ENCODE measurements at regions not wholly inside any gene's neighbourhood (a gene's known extent, or its start where the extent isn't known, plus 50 kb on each side); places are given as distances from the start of the nearest gene placed in this dataset.
"Not testable (repeated sequence)": the region's sequence is repeated elsewhere in the genome, so short reads cannot be mapped to it uniquely, and the experiment has no call there.

GRCh38 chr5:128813317-128814070 is 151.8 kb upstream of the SLC27A6 start:
- TF ChIP-seq POLR2A (IDR thresholded peaks at IDR 0.05; ENCODE audit: low read depth, low read length) (no peak), TAF1 (IDR thresholded peaks at IDR 0.05; ENCODE audit: borderline replicate concordance, low read depth, low read length) (no peak), POLR2AphosphoS5 (IDR thresholded peaks at IDR 0.05; ENCODE audit: low read depth, low read length) (no peak)
- FAIRE-seq (no peak), DNase-seq (ENCODE audit: insufficient read length) (no peak)

GRCh38 chr5:128815201-128815600 is 150.1 kb upstream of the SLC27A6 start:
- no peak for TF ChIP-seq POLR2AphosphoS5 (IDR thresholded peaks at IDR 0.05; ENCODE audit: low read depth, low read length)
- no peak for TF ChIP-seq TAF1 (IDR thresholded peaks at IDR 0.05; ENCODE audit: borderline replicate concordance, low read depth, low read length)
- TF ChIP-seq POLR2A (IDR thresholded peaks at IDR 0.05; ENCODE audit: low read depth, low read length): no peak
- no peak for FAIRE-seq
- DNase-seq (ENCODE audit: insufficient read length): no peak

GRCh38 chr5:128825826-128826225 is 139.5 kb upstream of the SLC27A6 start:
- no peak for TF ChIP-seq TAF1 (IDR thresholded peaks at IDR 0.05; ENCODE audit: borderline replicate concordance, low read depth, low read length)
- TF ChIP-seq POLR2A (IDR thresholded peaks at IDR 0.05; ENCODE audit: low read depth, low read length): no peak
- TF ChIP-seq POLR2AphosphoS5 (IDR thresholded peaks at IDR 0.05; ENCODE audit: low read depth, low read length): no peak
- DNase-seq (ENCODE audit: insufficient read length): no peak
- no peak for FAIRE-seq

GRCh38 chr5:128826275-128826674 is 139.0 kb upstream of the SLC27A6 start:
- DNase-seq (ENCODE audit: insufficient read length) (no peak), FAIRE-seq (no peak)
- TF ChIP-seq POLR2AphosphoS5 (IDR thresholded peaks at IDR 0.05; ENCODE audit: low read depth, low read length): no peak
- no peak for TF ChIP-seq POLR2A (IDR thresholded peaks at IDR 0.05; ENCODE audit: low read depth, low read length)

- no peak for FAIRE-seq
- no peak for TF ChIP-seq POLR2A (IDR thresholded peaks at IDR 0.05; ENCODE audit: low read depth, low read length)
- no peak for DNase-seq (ENCODE audit: insufficient read length)
Observed at GRCh38 chr5:128836571-128836970, 128.7 kb upstream of the SLC27A6 start.

- FAIRE-seq: no peak
- TF ChIP-seq TAF1 (IDR thresholded peaks at IDR 0.05; ENCODE audit: borderline replicate concordance, low read depth, low read length) (no peak), POLR2A (IDR thresholded peaks at IDR 0.05; ENCODE audit: low read depth, low read length) (no peak), POLR2AphosphoS5 (IDR thresholded peaks at IDR 0.05; ENCODE audit: low read depth, low read length) (no peak)
Observed at GRCh38 chr5:128838623-128839022, 126.7 kb upstream of the SLC27A6 start.

GRCh38 chr5:128842241-128842640 is 123.0 kb upstream of the SLC27A6 start:
- TF ChIP-seq POLR2A (IDR thresholded peaks at IDR 0.05; ENCODE audit: low read depth, low read length) (no peak), POLR2AphosphoS5 (IDR thresholded peaks at IDR 0.05; ENCODE audit: low read depth, low read length) (no peak), TAF1 (IDR thresholded peaks at IDR 0.05; ENCODE audit: borderline replicate concordance, low read depth, low read length) (no peak)
- FAIRE-seq (no peak), DNase-seq (ENCODE audit: insufficient read length) (no peak)

More at GRCh38 chr5:128838623-128839022, 126.7 kb upstream of the SLC27A6 start:
- no peak for DNase-seq (ENCODE audit: insufficient read length)

- TF ChIP-seq POLR2AphosphoS5 (IDR thresholded peaks at IDR 0.05; ENCODE audit: low read depth, low read length) (no peak), TAF1 (IDR thresholded peaks at IDR 0.05; ENCODE audit: borderline replicate concordance, low read depth, low read length) (no peak), POLR2A (IDR thresholded peaks at IDR 0.05; ENCODE audit: low read depth, low read length) (no peak)
- DNase-seq (ENCODE audit: insufficient read length) (no peak), FAIRE-seq (no peak)
Observed at GRCh38 chr5:128844354-128844923, 120.8 kb upstream of the SLC27A6 start.

GRCh38 chr5:128850049-128850448 is 115.2 kb upstream of the SLC27A6 start:
- TF ChIP-seq POLR2AphosphoS5 (IDR thresholded peaks at IDR 0.05; ENCODE audit: low read depth, low read length) (no peak), TAF1 (IDR thresholded peaks at IDR 0.05; ENCODE audit: borderline replicate concordance, low read depth, low read length) (no peak), POLR2A (IDR thresholded peaks at IDR 0.05; ENCODE audit: low read depth, low read length) (no peak)
- no peak for FAIRE-seq

GRCh38 chr5:128854931-128855330 is 110.4 kb upstream of the SLC27A6 start:
- DNase-seq (ENCODE audit: insufficient read length): no peak
- FAIRE-seq: no peak
- no peak for TF ChIP-seq POLR2AphosphoS5 (IDR thresholded peaks at IDR 0.05; ENCODE audit: low read depth, low read length)
- TF ChIP-seq TAF1 (IDR thresholded peaks at IDR 0.05; ENCODE audit: borderline replicate concordance, low read depth, low read length): no peak
- TF ChIP-seq POLR2A (IDR thresholded peaks at IDR 0.05; ENCODE audit: low read depth, low read length): no peak

More at GRCh38 chr5:128850049-128850448, 115.2 kb upstream of the SLC27A6 start:
- DNase-seq (ENCODE audit: insufficient read length): no peak

GRCh38 chr5:128857076-128857677 is 108.1 kb upstream of the SLC27A6 start:
- TF ChIP-seq TAF1 (IDR thresholded peaks at IDR 0.05; ENCODE audit: borderline replicate concordance, low read depth, low read length): no peak
- TF ChIP-seq POLR2AphosphoS5 (IDR thresholded peaks at IDR 0.05; ENCODE audit: low read depth, low read length): no peak
- FAIRE-seq: no peak
- no peak for DNase-seq (ENCODE audit: insufficient read length)

- no peak for FAIRE-seq
- TF ChIP-seq TAF1 (IDR thresholded peaks at IDR 0.05; ENCODE audit: borderline replicate concordance, low read depth, low read length) (no peak), POLR2AphosphoS5 (IDR thresholded peaks at IDR 0.05; ENCODE audit: low read depth, low read length) (no peak), POLR2A (IDR thresholded peaks at IDR 0.05; ENCODE audit: low read depth, low read length) (no peak)
- DNase-seq (ENCODE audit: insufficient read length): no peak
Observed at GRCh38 chr5:128858995-128859394, 106.3 kb upstream of the SLC27A6 start.

- FAIRE-seq; DNase-seq (ENCODE audit: insufficient read length): not testable (repeated sequence)
Observed at GRCh38 chr5:128861155-128861554, 104.1 kb upstream of the SLC27A6 start.
